COLO668 (cell line): ENCODE measurements at regions not wholly inside any gene's neighbourhood (a gene's known extent, or its start where the extent isn't known, plus 50 kb on each side); places are given as distances from the start of the nearest gene placed in this dataset.

Source experiments
- DNase-seq: peaks from one replicate; lab custom pipeline; 2025; ENCODE audit not compliant: unreplicated experiment; lab: John Stamatoyannopoulos, UW

DNA sequence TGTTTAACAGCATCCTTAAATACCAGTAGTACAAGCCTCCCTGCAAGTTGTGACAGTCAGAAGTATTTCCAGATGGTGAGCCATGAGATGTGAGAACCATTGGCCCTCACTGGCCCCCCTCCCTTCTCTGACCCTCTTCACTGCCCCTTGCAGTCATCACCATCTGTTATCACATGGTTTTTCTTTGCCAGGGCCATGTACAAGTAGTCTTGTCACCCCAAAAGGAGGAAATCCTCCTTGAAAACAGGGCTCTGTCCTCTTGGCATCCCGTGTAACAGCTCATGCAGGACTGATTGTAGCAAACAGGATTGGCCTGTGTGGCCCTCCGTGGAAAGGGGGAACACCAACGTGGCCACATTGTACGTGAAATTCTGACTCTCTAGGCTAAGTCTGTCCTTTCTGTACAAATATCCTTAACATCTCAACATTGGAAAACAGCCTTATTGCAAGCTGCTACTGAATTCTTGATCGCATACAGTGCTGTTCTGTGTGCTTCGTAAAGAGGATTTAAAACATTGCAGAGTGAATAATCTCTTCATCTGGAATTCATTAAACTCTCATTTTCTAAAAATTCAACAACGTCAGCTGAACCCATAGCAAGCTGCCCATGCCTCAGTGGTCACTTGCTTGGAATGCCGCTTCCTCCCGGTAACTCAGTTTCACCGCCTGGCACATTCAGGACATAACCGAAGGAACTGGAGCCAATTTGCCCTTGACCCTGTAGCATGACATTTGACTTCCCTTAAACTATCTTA is 171.7 kb downstream of the ATPSCKMT start:
- DNase-seq = no peak

DNA sequence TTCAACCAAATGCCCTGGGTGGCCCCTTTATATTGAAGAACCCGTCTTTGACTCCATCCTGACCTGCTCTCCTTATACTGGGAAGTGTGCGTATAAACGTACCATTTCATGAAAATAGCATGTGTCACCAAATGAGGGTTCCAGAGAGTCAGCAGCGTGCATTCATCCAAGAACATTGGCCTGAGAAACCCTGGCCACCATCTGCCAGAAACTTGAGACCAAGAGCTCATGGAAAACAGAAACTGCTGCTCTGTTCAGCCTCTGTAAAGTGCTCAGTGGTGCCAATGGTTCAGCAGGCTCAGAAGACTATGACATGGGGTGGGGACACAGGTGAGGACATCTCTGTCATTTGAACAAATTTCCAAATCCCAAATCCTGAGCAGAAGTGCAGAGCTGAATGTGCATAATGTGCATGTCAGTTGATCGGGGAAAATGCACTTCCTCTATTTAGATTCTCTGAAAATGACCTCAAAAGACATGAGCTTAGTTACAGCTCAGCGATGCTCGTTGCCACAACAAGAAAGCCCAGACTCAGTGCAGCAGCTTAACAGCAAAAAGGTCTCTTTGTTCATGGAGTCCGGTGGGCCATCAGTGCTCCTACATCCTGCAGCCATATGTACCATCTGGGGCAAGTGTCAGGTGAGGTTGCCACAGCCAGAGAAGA is 176.1 kb downstream of the ATPSCKMT start:
- DNase-seq = no peak

DNA sequence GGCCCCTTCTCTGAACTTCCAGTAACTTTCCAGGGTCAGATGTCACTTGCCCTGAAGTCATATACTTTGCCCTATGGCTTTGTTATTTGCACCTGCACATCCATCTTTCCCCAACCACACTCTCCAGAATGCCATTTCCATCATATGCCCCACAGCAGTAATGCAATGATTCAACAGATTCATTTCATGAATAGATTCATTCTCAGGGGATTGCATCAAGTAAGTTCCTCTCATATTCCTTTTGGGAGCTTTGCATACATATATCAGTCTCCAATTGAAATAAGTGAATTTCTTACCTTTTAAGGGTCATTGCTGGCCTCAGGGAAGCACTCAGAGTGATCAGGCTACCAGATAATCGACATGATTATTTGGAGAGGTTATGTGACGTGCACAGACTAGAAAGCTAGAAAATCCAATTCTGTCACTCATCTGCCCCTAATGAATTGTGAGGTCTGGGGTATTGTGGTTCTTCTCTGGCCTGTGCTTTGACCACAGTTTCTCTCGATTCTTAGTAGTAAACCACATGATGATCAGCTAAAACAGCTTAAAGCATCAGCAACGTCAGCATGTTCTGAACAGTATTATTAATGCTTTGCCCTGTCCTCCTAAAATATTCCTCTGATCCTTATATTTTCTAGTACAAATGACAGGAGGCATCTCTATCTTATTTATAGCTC is 179.9 kb downstream of the ATPSCKMT start:
- no peak for DNase-seq

DNA sequence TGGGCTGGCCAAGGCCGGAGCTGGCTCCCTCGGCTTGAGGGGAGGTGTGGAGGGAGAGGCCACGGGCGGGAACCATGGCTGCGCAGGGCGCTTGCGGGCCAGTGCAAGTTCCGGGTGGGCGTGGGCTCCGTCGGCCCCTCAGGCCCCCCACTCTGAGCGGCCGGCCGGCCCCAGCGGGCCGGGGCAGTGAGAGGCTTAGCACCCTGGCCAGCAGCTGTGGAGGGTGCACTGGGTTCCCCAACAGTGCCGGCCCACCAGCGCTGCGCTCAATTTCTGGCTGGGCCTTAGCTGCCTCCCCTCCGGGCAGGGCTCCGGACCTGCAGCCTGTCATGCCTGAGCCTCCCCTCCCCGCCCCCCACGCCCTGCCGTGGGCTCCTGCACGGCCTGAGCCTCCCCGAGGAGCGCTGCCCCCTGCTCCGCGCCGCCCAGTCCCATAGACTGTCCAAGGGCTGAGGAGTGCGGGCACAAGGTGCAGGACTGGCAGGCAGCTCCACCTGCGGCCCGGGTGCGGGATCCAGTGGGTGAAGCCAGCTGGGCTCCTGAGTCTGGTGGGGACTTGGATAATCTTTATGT is 184.2 kb downstream of the ATPSCKMT start:
- DNase-seq = no peak

DNA sequence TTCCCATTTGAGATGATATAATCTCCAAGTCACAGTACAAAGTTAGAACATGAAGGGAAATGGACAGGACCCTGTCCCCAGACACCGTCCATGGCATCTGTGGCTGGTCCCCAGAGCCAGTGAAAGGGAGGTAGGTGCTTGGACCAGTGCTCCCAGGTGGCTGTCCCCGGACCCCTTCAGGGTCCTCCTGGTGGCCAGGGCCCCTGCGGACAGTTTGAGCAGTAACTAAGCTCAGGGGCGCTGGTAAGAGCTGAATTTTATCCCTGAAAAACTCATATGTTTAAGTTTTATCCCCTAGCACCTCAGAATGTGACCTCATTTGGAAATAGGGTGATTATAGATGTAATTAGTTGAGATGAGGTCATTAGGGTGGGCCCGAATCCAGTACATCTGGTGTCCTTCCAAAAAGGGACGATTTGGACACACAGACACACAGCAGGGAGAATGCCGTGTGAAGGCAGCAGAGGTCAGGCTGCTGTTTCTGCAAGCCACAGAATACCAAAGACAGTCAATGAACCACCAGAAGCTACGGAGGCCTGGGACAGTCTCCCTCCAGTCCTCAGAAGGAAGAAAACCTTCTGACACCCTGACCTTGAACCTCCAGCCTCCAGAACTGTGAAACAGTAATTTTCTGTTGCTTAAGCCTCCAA is 185.0 kb downstream of the ATPSCKMT start:
- DNase-seq = no peak

DNA sequence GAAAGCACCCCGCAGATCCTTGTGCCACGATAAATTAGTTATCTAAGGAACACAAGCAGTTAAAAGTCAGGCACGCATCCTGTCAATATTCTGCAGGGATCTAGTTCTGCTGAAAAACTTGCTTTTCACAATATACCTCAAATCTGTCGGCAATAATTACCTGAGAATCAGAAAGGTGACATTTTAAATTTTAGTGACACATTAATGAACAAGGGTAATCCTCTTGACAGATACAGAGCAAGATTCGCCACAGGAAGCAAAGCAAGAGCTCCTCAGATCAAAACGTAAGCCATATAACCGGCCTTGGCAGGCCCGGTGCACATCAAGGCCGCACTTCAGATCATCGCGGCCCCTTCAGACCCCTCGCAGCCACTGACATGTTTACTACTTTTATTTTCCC is 185.7 kb downstream of the ATPSCKMT start:
- no peak for DNase-seq

DNA sequence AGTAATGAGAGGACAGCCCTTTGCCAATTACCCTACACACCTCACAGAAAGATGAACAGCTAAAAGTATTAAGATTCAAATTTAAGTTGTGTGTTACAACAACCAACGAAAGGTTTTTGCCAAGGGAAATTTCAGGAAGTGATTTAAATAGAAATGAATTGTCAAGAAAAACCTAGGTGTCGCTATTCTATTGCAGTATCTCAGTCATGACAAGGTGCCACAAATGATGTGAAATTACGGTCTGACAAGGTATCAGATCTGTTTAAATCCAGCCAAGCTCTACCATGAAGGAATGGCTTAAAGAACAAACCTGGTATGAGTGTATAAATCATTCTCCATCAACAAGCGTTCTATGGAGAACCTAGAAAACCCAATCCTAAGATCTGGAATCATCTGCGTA is 189.7 kb downstream of the ATPSCKMT start:
- DNase-seq = no peak

DNA sequence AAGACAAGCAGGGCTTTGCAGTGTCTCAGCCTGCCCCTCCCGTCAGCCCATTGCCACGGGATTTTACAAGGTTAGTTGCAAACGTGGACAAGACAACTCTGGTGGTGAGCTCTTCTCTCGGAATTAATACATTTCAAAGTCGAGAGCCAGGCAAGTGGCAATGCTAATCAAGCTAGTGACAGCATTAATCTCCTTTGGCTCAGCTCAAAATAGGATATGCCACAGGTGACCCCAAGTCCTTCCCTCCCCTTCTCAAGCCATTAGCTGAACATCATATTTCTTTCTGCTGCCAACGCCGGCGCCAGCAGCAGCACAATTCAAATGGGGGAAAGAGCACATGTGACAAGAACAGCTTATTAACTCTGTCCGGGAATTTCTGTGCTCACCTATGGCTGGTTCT is 190.1 kb downstream of the ATPSCKMT start:
- DNase-seq = no peak

DNA sequence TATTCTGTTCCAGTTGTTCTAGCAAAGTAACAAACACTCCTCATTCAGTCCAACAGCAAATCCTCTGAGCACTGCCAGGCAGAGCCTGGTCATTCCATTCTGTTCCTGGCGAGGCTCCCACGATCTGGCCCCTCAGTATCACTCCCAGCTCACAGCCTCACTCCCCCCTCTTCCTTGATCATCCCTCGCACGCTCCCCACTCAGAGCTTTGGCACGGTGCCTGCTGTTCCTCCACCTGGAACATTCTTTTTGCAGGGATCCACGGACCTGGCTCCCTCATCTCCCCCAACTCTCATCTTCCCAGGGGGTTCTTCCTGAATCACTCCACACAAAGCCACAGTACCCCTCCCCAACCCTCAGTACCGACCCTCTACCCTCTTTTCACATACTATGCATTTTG is 192.3 kb downstream of the ATPSCKMT start:
- DNase-seq = no peak

DNA sequence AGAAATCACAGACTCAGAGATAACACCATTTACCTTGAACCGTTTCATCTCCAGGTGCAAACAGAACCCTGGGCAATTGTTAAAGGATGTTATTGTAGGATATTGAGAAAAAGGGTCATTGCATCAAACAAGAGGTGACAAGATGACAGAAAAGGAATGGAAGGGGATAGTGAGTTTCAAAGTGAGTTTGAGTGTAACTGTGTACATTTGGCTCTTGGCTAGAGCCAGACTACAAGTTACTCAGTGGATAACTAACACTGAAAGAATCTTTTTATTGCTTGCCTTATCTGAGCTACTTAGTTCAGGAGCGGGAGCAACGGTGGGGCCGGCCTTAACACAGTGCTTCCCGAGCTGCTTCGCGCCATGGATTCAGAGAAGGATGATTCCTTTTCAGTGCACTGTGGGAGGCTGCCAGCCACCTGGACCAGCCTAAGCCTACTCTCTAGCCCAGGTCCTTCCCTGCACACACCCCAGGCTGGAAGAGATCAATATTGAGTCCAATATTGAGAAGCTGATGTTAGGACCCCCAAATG is 193.4 kb downstream of the ATPSCKMT start:
- no peak for DNase-seq

DNA sequence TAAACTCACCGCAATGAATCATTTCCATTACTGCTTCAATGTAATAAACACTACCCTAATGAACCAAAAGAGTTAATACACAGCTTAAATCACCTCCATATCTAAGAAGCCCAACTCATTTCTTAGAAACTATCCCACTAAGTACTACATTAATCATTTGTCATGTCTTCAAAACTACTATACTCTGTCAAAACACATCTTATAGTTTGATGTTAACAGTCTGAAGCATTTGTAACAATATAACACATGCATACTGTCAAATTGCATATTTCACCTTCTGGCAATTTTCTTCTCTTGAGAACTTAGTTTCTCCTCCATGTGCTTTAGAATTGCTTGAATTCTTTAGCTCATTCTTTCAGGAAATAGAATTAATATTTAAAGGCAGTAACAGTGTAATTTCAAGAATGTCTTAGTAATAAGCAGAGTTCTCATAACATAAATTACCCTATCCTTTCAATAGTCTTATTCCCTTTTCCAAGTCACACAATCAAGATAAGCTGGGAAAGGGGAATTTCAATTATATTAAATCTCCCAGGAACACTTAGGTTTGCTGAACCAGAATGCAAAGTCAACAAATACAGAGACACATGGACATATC is 199.7 kb downstream of the ATPSCKMT start:
- DNase-seq = no peak

DNA sequence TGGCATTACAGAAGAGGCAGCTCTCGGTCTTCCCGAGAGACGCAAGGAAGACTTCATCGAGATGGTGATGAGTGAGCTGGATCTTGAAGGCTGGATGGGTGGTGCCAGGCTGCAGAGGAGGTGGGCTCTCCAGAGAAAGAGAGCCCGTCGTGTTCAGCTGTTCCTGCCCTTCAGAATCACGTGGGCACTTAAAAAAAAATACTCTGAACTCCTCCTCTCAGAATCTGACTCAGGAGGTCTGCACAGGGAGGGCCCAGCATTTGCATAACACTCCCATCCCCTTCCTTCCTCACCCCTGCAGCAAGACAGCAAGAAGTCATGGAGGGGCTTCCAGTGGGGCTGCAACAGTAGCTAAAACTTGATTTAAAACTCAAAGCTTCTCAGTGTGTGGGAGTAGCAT is 203.0 kb downstream of the ATPSCKMT start:
- DNase-seq = no peak

DNA sequence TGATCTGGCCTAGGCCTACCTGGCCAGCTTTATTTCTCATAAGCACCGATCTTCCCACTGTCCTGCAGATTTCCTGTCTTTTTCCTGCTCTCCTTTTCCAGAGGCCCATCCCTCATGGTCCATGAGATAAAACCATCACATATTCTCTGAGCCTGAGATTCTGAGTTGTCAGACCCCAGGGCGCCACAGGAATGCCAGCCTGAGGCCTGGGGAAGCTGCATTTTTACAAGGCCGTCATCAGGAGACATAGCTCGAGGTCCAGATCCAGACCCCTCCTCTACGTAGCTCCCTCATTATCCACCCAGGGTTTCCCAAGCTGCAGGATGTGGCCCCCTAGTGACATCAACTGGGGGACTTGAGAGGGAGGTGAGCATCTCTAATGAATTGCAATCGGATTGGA is 204.3 kb downstream of the ATPSCKMT start:
- DNase-seq = no peak

DNA sequence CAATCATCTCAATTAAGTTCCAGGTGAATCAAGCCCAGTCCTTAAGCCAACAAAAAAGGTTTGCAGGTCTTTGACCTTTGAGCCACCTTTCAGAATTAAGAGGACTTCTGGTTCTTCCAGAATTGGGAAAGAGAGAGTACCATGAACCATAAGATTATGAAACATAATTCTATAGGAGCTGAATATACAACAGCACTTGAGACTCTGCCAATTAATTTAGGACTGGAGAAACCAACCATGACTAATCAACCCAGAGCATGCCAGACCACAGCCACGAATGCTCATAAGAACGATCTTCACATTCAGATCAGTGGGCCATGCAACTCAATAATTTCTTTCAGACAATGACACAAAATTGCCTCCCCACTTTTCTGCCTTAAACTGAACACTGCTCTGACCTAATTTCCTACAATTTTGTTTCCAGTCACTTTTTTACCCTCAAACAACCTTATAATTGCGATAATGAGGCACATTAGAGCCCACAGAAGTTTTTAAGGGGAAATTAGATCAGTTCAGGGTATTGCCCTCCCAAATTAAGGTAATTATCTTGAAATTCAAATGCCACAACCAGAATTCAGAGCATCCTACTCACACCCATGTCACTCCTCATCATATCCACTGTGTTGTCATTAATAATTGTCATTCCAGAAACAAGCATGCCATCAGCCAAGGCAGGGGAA is 213.4 kb downstream of the ATPSCKMT start:
- DNase-seq = no peak

DNA sequence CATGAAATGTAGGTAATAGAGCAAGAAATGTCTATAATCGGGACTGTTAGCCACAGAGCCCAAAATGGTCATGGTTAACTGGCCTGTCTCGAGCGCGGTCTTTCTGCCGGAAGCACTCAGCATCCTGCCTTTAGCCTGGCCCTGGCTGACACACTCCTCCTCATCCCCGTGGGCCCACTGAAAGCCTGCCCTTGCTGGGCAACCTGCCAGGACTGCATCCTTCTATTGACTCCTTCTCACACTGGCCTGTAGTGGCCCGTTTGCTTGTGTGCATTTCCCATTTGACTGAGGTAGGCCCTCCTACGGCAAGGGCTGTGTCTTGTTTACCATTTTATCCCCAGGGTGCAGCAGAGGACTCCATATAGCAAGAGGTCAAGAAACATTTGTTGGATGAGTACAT is 215.7 kb downstream of the ATPSCKMT start:
- DNase-seq = peak; percentile 40

DNA sequence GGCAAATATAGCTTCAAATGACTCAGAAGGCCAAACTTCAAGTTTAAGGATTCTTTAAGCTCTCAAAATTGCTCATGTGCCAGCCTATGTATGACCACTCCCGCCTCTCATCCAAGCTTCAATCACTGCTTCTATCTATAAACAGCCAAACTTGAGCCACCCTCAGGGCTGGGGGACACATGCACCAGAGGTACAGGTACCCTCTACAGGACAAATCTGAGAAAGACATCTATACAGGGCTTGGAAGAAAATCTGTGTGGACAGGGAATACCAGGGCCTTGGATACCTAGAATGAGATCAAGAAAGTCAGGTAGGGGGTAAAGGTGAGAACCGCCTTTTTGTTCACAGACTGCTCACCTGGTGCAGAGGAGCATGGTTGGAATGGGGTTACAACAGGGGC is 217.9 kb downstream of the ATPSCKMT start:
- no peak for DNase-seq

DNA sequence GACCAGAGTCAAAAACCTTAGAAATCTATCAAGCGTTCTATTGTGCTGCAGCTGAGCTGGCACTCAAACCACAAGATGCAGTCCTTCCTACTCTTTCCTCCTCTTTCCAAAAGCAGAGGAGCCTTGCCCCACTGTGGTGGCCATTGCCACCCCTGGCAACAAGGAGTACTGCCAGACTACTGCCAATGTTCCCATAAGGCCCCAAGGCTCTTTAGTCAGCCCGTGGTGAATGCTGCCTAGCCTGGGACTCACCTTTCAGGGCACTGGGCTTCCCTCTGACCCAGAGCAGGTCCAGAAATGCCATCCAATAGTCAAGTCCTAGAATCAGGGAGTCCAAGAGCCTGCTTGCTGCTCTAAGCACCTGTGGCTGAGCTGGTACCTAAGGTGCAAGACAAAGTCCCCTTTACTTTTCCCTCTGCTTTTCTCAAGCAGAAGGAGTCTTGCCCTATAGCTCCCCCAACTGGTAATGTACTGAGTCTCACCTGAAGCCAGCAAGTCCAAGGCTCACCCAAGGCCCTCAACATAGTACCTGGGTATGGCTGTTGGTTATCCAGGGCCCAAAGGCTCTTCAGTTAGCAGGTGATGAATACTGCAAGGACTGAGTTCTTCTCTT is 219.4 kb downstream of the ATPSCKMT start:
- DNase-seq = no peak

DNA sequence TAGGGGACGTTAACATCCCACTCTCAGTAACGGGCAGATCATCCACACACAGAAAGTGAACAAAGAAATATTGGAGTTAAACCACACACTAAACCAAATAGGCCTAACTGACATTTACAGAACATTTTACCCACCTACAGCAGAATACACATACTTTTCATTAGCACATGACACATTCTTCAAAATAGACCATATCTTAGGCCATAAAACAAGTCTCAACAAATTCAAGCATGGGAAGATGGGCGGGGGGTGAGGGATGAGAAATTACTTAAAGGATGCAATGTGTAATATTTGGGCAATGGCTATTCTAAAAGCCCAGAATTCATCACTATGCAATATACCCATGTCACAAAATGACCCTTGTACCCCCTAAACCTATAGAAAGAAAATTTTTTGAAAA is 226.2 kb downstream of the ATPSCKMT start:
- no peak for DNase-seq

DNA sequence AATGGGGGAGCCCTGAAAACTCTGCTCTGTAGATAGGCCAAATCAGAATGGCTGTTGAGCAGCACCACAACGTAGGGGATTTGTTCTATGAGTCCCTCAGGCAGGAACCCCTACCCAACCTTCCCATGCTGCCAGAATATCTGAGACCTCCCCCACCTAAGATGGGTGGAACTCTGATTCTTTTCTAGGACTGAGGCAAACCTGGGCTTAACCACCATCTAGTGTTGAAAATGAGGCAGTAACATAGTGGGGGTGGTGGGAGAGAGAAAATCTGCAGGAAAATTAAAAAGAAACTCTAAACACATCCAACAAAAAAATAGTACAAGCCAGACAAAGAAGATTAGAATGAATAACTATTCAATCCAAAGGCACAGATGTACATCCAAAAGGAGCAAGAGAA is 228.4 kb downstream of the ATPSCKMT start:
- DNase-seq = no peak

DNA sequence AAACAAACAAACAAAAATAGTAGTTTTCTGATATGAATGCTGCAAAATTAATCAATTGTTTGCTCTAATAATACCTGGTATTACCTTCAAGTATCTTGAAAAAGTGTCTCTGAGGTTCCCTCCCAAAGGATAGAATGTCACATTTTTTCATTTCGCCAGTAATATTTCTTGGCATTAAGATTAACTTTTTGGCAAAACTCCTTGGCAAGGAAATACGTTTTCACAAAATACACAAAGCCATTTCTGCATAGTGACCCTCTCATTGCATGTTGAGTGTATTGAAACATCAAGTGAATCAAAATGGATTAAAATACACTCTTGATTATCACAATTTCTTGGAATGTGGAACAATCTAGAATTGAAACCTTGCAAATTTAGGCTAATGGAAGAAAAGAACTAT is 230.5 kb downstream of the ATPSCKMT start:
- no peak for DNase-seq
